ENCODE measurements at regions not wholly inside any gene's neighbourhood (a gene's known extent, or its start where the extent isn't known, plus 50 kb on each side); places are given as distances from the start of the nearest gene placed in this dataset.

- TF ChIP-seq CTCF (IDR thresholded peaks at IDR 0.05) (no peak), POLR2A (IDR thresholded peaks at IDR 0.05) (no peak)
Measured at GRCh38 chr6:16842676-16843075, 81.4 kb upstream of the ATXN1 start.
